Neural cell (in vitro differentiated cells): ENCODE measurements at regions not wholly inside any gene's neighbourhood (a gene's known extent, or its start where the extent isn't known, plus 50 kb on each side); places are given as distances from the start of the nearest gene placed in this dataset.

ENCODE experiments used
- H2AFZ ChIP-seq: fragments of 200-600, 300-800 bp; sonication (generic), shearing (Covaris generic); 2 replicates; pipeline ENCODE4 v1.6.0; 2014; ENCODE audit warnings: low read depth, mild to moderate bottlenecking, antibody characterized with exemption, low read length, moderate library complexity
- H3F3A ChIP-seq: fragments of 200-600 bp; shearing (Covaris generic); 2 replicates; pipeline ENCODE4 v1.6.1; 2016; ENCODE audit warnings: mild to moderate bottlenecking, moderate library complexity, mixed read lengths, antibody characterized with exemption, low read length; ENCODE audit not compliant: insufficient read depth, poor library complexity, severe bottlenecking
- H3K27ac ChIP-seq: fragments of 200-600, 300-800 bp; sonication (generic), shearing (Covaris generic); 2 replicates; pipeline ENCODE4 v1.5.1; 2014; ENCODE audit warnings: mild to moderate bottlenecking, low read length, moderate library complexity
- H3K27me3 ChIP-seq: fragments of 300-800, 200-600 bp; sonication (generic), shearing (Covaris generic); 2 replicates; pipeline ENCODE4 v1.6.0; 2014; ENCODE audit warnings: mild to moderate bottlenecking, low read depth, low read length, moderate library complexity; ENCODE audit not compliant: insufficient read depth
- H3K36me3 ChIP-seq: fragments of 300-800, 200-600 bp; sonication (generic), shearing (Covaris generic); 2 replicates; pipeline ENCODE4 v1.5.1; 2014; ENCODE audit warnings: mild to moderate bottlenecking, antibody characterized with exemption, low read length, moderate library complexity; ENCODE audit not compliant: insufficient read depth
- H3K4me2 ChIP-seq: fragments of 300-800, 200-600 bp; sonication (generic), shearing (Covaris generic); 2 replicates; pipeline ENCODE4 v1.6.0; 2014; ENCODE audit warnings: mild to moderate bottlenecking, low read length
- H3K4me3 ChIP-seq: fragments of 300-800, 200-600 bp; sonication (generic), shearing (Covaris generic); 2 replicates; pipeline ENCODE4 v1.5.1; 2014; ENCODE audit warnings: mild to moderate bottlenecking, low read length, moderate library complexity
- H3K79me2 ChIP-seq: fragments of 200-600 bp; shearing (Covaris generic); replicated peaks from 2 replicates; pipeline ENCODE4 v1.6.0; 2014; ENCODE audit warnings: mild to moderate bottlenecking, low read length, moderate library complexity; ENCODE audit not compliant: insufficient read depth
- H3K9ac ChIP-seq: fragments of 300-800, 200-600 bp; sonication (generic), shearing (Covaris generic); 2 replicates; pipeline ENCODE4 v1.6.1; 2016; ENCODE audit warnings: mild to moderate bottlenecking, low read length, mixed read lengths
- H3K9me2 ChIP-seq: fragments of 200-600 bp; shearing (Covaris generic); 2 replicates; pipeline ENCODE4 v1.6.1; 2016; ENCODE audit warnings: mild to moderate bottlenecking, low read length, mixed read lengths; ENCODE audit not compliant: insufficient read depth
- H3K9me3 ChIP-seq: fragments of 200-600, 300-800 bp; sonication (generic), shearing (Covaris generic); 2 replicates; pipeline ENCODE4 v1.6.1; 2016; ENCODE audit warnings: mild to moderate bottlenecking, mixed run types, low read length, moderate library complexity, mixed read lengths
- H4K20me1 ChIP-seq: fragments of 200-600 bp; shearing (Covaris generic); 2 replicates; pipeline ENCODE4 v1.6.1; 2016; ENCODE audit warnings: mild to moderate bottlenecking, mixed run types; ENCODE audit not compliant: insufficient read depth
- EP300 ChIP-seq: fragments of 450-650 bp; conservative IDR thresholded peaks from 2 replicates; pipeline ENCODE4 v1.6.1; 2014; ENCODE audit warnings: antibody characterized with exemption, mild to moderate bottlenecking, moderate library complexity; ENCODE audit not compliant: poor library complexity, severe bottlenecking
- EZH2 ChIP-seq: fragments of 200-600, 300-800 bp; shearing (Covaris generic), sonication (generic); IDR thresholded peaks from 2 replicates; pipeline ENCODE4 v1.6.1; 2014; ENCODE audit warnings: antibody characterized with exemption, low read length, borderline replicate concordance, mild to moderate bottlenecking; ENCODE audit not compliant: insufficient read depth, poor library complexity, severe bottlenecking
- MXI1 ChIP-seq: fragments of 450-650 bp; conservative IDR thresholded peaks from 2 replicates; pipeline ENCODE4 v1.6.1; 2014; ENCODE audit warnings: antibody characterized with exemption, mild to moderate bottlenecking; ENCODE audit not compliant: poor library complexity, severe bottlenecking
- POLR2AphosphoS5 ChIP-seq: IDR thresholded peaks from 2 replicates; pipeline ENCODE4 v1.6.1; 2012
- RAD21 ChIP-seq: fragments of 450-650 bp; conservative IDR thresholded peaks from 2 replicates; pipeline ENCODE4 v1.6.1; 2014; ENCODE audit warnings: antibody characterized with exemption, mild to moderate bottlenecking, moderate library complexity
- SMC3 ChIP-seq: fragments of 450-650 bp; conservative IDR thresholded peaks from 2 replicates; pipeline ENCODE4 v1.6.1; 2014; ENCODE audit warnings: antibody characterized with exemption, mild to moderate bottlenecking, moderate library complexity; ENCODE audit not compliant: poor library complexity
- TAF1 ChIP-seq: IDR thresholded peaks from 2 replicates; pipeline ENCODE4 v1.6.1; 2012; ENCODE audit warnings: low read depth
- TF ChIP-seq, protein P1 (sequence below): IDR thresholded peaks from 2 replicates; pipeline ENCODE4 v1.6.1; 2012; ENCODE audit warnings: borderline replicate concordance
- TF ChIP-seq, protein P2 (sequence below): fragments of 450-650 bp; IDR thresholded peaks from 2 replicates; pipeline ENCODE4 v1.5.1; 2014; ENCODE audit warnings: antibody characterized with exemption, mild to moderate bottlenecking, moderate library complexity; ENCODE audit not compliant: poor library complexity, severe bottlenecking

DNA sequence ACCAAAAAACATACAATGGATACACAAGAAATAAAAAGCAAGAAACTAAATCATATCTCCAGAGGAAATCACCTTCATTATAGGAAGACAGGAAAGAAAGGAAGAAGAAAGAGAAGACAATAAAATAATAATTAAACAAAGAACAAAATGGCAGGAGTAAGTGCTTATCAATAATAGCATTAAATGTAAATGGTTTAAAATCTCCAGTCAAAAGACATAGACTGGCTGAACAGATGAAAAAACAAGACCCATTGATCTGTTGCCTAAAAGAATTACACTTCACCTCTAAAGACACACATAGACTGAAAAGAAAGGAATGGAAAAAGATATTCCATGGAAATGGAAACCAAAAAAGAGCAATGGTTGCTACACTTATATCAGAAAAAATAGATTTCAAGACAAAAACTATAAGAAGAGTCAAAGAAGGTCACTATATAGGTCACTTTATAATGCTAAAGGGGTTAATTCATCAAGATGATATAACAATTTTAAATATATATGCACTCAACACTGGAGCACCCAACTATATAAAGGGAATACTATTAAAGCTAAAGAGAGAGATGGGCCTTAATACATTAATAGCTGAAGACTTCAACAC, 118.4 kb upstream of the SESN3 start:
- H3K27me3 ChIP-seq, result no peaks in the 10 kb centered on the region
- no peaks in the 10 kb centered on the region for H4K20me1 ChIP-seq
- H3K9me2 ChIP-seq, result no peaks in the 10 kb centered on the region
- TF ChIP-seq MXI1, result no peak
- no peak for TF ChIP-seq POLR2AphosphoS5
- TF ChIP-seq TAF1, result no peak
- H3K4me2 ChIP-seq, result no peak overlapping the region
- no peak overlapping the region for H3K27ac ChIP-seq
- no peaks in the 10 kb centered on the region for H3K79me2 ChIP-seq
- no peaks in the 10 kb centered on the region for H3F3A ChIP-seq
- no peaks in the 10 kb centered on the region for H3K36me3 ChIP-seq
- no peak overlapping the region for H3K9ac ChIP-seq
- H3K4me3 ChIP-seq, result no peak overlapping the region
- no peaks in the 10 kb centered on the region for H3K9me3 ChIP-seq
- no peak overlapping the region for H2AFZ ChIP-seq

DNA sequence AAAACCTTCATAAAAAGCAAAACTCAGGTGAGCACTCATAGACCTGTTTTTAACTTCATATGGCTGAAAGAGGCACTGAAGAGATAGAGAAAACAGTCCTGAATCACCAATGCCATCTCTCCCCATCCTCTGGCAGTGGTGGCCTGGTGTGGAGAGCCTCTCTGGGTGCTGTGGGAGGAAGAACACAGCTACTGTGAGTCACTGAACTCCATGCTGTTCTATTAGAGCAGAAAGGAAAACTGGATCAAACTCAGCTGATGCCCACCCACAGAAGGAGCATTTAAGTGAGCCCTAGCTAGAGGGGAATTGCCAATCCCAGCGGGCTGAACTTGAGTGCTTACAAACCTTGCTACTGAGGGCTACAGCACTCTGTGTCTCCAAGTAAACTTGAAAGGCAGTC, 115.3 kb upstream of the SESN3 start:
- Histone ChIP-seq H3F3A (no peaks in the 10 kb centered on the region), H3K27me3 (no peaks in the 10 kb centered on the region), H3K9ac (no peak overlapping the region), H3K4me2 (no peak overlapping the region), H3K79me2 (no peaks in the 10 kb centered on the region), H3K27ac (no peak overlapping the region), H3K9me2 (no peaks in the 10 kb centered on the region), H3K4me3 (no peak overlapping the region), H3K9me3 (no peaks in the 10 kb centered on the region), H2AFZ (no peak overlapping the region), H4K20me1 (no peaks in the 10 kb centered on the region), H3K36me3 (no peaks in the 10 kb centered on the region)
- TF ChIP-seq RAD21, result no peak
- no peak for TF ChIP-seq EP300
- TF ChIP-seq TAF1, result no peak
- TF ChIP-seq EZH2, result no peak
- no peak for TF ChIP-seq POLR2AphosphoS5
- no peak for TF ChIP-seq SMC3
- TF ChIP-seq, protein P1, sequence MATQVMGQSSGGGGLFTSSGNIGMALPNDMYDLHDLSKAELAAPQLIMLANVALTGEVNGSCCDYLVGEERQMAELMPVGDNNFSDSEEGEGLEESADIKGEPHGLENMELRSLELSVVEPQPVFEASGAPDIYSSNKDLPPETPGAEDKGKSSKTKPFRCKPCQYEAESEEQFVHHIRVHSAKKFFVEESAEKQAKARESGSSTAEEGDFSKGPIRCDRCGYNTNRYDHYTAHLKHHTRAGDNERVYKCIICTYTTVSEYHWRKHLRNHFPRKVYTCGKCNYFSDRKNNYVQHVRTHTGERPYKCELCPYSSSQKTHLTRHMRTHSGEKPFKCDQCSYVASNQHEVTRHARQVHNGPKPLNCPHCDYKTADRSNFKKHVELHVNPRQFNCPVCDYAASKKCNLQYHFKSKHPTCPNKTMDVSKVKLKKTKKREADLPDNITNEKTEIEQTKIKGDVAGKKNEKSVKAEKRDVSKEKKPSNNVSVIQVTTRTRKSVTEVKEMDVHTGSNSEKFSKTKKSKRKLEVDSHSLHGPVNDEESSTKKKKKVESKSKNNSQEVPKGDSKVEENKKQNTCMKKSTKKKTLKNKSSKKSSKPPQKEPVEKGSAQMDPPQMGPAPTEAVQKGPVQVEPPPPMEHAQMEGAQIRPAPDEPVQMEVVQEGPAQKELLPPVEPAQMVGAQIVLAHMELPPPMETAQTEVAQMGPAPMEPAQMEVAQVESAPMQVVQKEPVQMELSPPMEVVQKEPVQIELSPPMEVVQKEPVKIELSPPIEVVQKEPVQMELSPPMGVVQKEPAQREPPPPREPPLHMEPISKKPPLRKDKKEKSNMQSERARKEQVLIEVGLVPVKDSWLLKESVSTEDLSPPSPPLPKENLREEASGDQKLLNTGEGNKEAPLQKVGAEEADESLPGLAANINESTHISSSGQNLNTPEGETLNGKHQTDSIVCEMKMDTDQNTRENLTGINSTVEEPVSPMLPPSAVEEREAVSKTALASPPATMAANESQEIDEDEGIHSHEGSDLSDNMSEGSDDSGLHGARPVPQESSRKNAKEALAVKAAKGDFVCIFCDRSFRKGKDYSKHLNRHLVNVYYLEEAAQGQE, result no peak
- TF ChIP-seq, protein P2, sequence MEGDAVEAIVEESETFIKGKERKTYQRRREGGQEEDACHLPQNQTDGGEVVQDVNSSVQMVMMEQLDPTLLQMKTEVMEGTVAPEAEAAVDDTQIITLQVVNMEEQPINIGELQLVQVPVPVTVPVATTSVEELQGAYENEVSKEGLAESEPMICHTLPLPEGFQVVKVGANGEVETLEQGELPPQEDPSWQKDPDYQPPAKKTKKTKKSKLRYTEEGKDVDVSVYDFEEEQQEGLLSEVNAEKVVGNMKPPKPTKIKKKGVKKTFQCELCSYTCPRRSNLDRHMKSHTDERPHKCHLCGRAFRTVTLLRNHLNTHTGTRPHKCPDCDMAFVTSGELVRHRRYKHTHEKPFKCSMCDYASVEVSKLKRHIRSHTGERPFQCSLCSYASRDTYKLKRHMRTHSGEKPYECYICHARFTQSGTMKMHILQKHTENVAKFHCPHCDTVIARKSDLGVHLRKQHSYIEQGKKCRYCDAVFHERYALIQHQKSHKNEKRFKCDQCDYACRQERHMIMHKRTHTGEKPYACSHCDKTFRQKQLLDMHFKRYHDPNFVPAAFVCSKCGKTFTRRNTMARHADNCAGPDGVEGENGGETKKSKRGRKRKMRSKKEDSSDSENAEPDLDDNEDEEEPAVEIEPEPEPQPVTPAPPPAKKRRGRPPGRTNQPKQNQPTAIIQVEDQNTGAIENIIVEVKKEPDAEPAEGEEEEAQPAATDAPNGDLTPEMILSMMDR, result no peak
- no peak for TF ChIP-seq MXI1

DNA sequence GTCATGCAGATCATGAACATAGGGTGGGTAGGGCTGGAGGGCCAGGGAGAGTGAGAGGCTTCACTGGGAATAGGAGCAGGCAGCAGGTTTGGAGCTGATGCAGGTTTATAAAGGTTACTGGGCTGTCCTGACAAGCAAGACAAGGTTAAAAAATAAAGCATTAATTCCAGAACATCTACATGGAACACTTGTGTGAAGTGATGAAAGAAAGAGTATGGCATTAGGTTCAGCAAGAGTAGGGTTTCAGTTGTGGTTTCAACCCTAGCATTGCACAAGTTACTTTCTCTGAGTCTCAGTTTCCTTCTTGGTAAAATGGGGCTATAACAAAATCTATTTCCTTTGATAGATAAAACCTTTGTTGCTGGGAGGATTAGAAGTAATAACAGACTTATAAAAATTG, 114.6 kb upstream of the SESN3 start:
- Histone ChIP-seq H3K9ac (no peak overlapping the region), H4K20me1 (no peaks in the 10 kb centered on the region)

More for the DNA sequence above, 114.6 kb upstream of the SESN3 start:
- Histone ChIP-seq H2AFZ (no peak overlapping the region), H3K27ac (no peak overlapping the region), H3K27me3 (no peaks in the 10 kb centered on the region), H3K4me2 (no peak overlapping the region), H3K36me3 (no peaks in the 10 kb centered on the region), H3K9me2 (no peaks in the 10 kb centered on the region), H3K4me3 (no peak overlapping the region), H3F3A (no peaks in the 10 kb centered on the region), H3K9me3 (no peaks in the 10 kb centered on the region), H3K79me2 (no peaks in the 10 kb centered on the region)
- TF ChIP-seq, protein P1, result no peak
- no peak for TF ChIP-seq TAF1
- TF ChIP-seq SMC3, result no peak
- no peak for TF ChIP-seq POLR2AphosphoS5
- TF ChIP-seq MXI1, result no peak
- TF ChIP-seq, protein P2, result no peak
